ENCODE measurements at regions not wholly inside any gene's neighbourhood (a gene's known extent, or its start where the extent isn't known, plus 50 kb on each side); places are given as distances from the start of the nearest gene placed in this dataset.
"Not testable (repeated sequence)": the region's sequence is repeated elsewhere in the genome, so short reads cannot be mapped to it uniquely, and the experiment has no call there.

- TF ChIP-seq CTCF (IDR thresholded peaks at IDR 0.05), result peak in 5 of 6 experiments; percentile 55 to 81 (median 59)
- not testable (repeated sequence) for TF ChIP-seq POLR2A (IDR thresholded peaks at IDR 0.05)
Measured at GRCh38 chr1:143884932-143885574, 86.7 kb downstream of the FAM72C start.
